ENCODE measurements at regions not wholly inside any gene's neighbourhood (a gene's known extent, or its start where the extent isn't known, plus 50 kb on each side); places are given as distances from the start of the nearest gene placed in this dataset.

DNA sequence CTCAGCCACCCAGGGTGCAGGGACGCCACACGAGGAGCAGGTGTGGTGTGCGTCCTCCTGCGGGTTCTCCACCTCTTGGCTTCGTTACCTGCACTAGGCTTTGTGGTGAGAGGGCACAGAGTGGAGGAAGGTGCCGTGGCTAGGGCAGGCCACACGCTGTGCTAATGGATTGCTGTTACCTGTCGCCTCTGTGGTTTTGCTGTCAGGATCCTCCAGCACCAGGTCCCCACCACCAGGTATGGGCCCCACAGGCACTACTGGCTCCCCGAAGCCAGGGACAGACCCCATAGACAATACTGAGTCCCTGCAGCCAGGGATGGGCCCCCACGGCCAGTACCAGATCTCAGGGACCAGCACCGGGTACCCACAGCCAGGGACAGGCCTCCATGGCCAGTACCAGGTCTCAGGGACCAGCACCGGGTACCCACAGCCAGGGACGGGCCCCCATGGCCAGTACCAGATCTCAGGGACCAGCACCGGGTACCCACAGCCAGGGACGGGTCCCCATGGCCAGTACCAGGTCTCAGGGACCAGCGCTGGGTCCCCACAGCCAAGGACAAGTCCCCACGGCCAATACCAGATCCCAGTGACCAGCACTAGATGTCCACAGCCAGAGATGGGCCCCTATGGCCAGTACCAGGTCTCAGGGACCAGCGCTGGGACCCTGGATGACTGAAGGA, 315.6 kb downstream of the SEC14L1 start:
- TF ChIP-seq, protein P1, sequence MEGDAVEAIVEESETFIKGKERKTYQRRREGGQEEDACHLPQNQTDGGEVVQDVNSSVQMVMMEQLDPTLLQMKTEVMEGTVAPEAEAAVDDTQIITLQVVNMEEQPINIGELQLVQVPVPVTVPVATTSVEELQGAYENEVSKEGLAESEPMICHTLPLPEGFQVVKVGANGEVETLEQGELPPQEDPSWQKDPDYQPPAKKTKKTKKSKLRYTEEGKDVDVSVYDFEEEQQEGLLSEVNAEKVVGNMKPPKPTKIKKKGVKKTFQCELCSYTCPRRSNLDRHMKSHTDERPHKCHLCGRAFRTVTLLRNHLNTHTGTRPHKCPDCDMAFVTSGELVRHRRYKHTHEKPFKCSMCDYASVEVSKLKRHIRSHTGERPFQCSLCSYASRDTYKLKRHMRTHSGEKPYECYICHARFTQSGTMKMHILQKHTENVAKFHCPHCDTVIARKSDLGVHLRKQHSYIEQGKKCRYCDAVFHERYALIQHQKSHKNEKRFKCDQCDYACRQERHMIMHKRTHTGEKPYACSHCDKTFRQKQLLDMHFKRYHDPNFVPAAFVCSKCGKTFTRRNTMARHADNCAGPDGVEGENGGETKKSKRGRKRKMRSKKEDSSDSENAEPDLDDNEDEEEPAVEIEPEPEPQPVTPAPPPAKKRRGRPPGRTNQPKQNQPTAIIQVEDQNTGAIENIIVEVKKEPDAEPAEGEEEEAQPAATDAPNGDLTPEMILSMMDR (conservative IDR thresholded peaks at IDR 0.05), result no peak
- no peak overlapping the region for H3K27ac ChIP-seq

- TF ChIP-seq, protein P1 (conservative IDR thresholded peaks at IDR 0.05), result no peak
- no peak overlapping the region for H3K27ac ChIP-seq
Observed at GRCh38 chr17:77456951-77457548, 316.3 kb downstream of the SEC14L1 start.

GRCh38 chr17:77457572-77458201, 316.9 kb downstream of the SEC14L1 start:
- TF ChIP-seq, protein P1 (conservative IDR thresholded peaks at IDR 0.05), result no peak
- H3K27ac ChIP-seq, result peak overlapping the region; percentile 80

DNA sequence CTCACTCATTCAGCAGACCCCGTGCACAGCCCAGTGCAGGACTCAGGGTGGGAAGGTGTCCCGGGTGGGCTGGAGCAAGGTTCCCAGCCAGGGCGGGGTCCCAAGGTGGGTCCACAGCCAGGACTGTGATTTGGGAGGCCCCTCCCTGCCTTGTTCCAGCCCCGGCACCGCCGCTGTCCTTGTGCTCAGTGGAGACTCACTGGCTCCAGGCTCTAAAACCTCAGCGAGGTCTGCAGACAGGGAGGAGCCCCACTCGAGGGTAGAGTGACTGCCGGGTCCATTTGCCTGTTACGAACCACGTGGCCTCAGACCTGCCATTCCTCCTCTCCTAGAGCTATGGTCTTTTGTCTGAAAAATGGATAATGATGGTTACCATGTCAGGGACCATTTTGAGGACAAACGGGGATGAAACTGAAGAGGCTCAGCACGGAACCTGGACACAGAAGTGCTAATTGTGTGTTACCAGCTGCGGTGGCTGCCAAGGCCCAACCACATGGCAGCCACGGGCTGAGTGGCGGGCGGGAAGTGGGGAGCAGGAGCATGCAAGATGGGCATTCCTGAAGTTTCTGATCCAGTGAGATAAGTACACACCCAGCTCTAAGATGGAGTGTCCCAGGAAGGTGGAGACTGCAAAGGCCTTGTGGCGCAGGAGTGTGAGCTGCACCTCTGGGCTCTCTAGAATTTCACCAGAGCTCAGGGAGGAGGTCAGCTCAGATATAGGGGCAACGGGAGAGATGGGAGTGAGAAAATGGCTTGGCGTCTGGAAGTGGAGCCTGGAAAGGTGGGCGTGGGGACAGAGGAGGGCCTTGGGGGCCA, 317.6 kb downstream of the SEC14L1 start:
- TF ChIP-seq, protein P1 (conservative IDR thresholded peaks at IDR 0.05), result no peak
- peak overlapping the region; percentile 80 for H3K27ac ChIP-seq

GRCh38 chr17:77459018-77459755, 318.4 kb downstream of the SEC14L1 start:
- peak overlapping the region; percentile 80 for H3K27ac ChIP-seq

DNA sequence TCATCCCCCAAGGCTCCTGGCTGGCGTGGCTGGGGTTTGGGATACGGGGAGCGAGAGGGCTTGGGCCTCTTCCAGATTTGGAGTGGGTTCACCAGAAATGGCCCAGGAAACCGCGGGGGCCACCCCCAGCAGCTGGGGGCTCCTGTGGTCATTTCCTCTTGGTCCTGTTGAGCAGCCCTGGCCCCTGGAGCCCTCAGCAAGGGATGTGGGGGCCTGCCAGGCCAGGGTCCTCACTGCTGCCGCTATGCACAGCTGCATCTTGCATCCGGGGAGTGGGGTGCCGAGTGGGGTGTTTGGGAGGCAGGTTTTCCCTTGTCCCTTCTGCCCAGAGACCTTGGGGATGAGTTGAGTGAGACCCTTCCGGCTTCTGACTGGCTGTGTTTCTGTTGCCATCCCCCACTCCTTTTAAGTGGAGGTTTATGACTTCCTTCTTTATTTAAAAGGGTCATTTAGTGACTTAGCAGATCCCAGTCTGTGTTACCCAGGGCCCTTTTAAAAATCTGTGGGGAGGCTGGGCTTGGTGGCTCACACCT, 319.8 kb downstream of the SEC14L1 start:
- TF ChIP-seq, protein P1 (conservative IDR thresholded peaks at IDR 0.05), result no peak
- H3K27ac ChIP-seq, result peak overlapping the region; percentile 80

More at GRCh38 chr17:77459018-77459755, 318.4 kb downstream of the SEC14L1 start:
- TF ChIP-seq, protein P1 (conservative IDR thresholded peaks at IDR 0.05), result no peak

Measured in VCaP (cell line).